Germinal center (tissue), 1 donor: ENCODE measurements at regions not wholly inside any gene's neighbourhood (a gene's known extent, or its start where the extent isn't known, plus 50 kb on each side); places are given as distances from the start of the nearest gene placed in this dataset.

ENCODE experiments used
- DNase-seq: peaks from one replicate; pipeline ENCODE4 v3.0.0; 2012; ENCODE audit warnings: mixed read lengths, low spot score

DNA sequence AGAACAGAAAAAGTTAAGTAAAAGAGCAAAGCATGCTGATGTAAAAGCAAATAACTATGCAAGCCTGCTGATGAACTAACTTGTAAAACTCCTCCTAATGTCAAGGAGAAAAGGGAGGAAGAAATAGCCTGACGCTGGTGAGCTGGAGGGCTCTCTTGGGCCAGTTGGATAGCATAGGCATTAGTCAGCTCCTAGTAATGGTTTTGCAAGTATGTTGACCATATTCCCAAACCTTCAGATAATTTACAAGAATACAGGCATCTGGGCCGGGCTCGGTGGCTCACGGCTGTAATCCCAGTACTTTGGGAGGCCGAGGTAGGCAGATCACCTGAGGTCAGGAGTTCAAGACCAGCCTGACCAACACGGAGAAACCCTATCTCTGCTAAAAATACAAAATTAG is 871.4 kb downstream of the C12orf50 start:
- DNase-seq, result no peak

DNA sequence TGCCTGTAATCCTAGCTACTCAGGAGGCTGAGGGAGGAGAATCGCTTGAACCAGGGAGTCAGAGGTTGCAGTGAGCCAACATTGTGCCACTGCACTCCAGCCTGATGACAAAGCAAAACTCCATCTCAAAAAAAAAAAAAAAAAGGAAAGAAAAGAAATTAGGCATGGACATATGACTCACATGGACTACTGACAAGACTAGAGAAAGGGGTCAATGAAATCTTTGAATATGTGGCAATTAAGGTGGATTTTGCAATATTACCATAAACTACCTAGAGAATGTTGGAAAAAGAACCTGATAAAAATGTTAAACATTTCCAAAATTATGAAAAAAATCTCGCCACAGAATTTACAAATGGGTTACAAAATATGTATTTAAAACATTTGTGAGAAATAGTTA is 873.6 kb downstream of the C12orf50 start:
- DNase-seq, result no peak

DNA sequence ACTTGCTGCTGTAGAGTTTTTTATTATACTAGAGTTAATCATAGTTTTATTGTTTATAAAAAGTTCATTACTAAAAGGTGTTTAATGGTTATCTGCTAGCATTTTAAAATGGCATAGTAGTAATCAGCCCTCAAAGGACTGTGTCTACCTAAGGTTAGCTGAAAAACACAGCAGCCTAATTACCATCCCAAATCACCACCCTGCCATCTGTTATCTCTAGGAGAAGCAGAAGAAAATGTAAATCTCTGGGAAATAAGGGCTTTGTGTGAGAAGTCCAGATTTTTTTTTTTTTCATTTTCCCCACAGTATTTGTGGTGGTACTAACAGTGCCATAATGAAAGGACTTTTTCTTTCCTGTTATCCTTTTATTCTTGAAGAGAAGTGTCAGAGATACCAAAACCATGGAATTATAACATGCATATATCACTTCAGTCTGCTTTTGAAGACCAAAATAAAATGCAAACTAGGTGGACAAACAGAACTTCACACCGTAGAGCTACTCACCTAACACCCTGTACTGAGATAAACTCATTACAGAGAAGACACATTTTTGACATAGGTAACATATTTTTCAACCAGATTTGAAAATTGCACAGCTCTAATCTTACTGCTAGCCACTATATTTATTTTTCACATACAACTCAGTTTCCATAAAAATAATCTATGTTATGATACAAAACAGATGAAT is 876.2 kb downstream of the C12orf50 start:
- no peak for DNase-seq

DNA sequence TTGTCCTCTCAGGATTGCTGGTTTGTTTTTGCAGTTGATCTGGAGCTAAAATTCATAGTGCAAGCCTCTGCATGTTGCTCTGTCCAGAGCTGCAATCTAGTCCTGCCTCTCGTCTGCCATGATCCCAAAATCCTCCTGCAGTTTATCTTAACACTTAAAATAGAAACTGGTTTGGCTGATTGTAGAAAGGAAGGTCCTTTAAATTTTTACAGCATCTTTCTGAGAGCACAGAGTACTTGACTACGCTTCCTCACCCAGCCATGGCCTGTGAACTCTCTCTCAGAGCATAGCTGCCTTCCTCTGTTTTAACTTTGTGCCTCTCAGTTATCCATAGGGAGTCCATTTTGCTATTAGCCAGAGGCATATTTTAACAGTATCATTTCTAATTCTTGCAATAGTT is 877.1 kb downstream of the C12orf50 start:
- DNase-seq, result no peak

DNA sequence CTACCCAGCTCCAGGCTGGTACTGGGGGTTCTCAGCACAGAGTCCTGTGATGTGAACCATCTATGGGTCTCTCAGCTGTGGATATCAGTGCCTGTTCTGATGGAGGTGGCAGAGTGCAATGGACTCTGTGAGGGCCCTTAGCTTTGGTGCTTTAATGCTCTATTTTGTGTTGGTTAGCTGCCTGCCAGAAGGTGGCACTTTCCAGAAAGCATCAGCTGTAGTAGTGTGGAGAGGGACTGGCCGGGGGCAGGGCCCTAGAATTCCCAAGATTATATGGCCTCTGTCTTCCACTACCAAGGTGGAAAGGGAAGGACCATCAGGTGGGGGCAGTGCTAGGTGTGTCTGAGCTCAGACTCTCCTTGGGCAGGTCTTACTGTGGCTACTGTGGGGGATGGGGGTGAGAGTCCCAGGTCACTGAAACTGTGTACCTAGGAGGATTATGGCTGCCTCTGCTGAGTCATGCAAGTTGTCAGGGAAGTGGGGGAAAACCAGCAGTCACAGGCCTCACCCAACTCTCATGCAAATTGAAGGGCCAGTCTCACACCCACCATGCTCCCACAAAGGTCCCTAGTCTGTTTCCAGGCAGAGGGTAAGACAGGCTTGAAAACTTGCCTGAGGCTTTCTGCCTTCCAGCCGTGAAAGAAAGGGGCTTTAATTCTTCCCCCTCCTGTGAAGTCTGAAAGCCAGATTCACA is 878.1 kb downstream of the C12orf50 start:
- DNase-seq, result no peak

DNA sequence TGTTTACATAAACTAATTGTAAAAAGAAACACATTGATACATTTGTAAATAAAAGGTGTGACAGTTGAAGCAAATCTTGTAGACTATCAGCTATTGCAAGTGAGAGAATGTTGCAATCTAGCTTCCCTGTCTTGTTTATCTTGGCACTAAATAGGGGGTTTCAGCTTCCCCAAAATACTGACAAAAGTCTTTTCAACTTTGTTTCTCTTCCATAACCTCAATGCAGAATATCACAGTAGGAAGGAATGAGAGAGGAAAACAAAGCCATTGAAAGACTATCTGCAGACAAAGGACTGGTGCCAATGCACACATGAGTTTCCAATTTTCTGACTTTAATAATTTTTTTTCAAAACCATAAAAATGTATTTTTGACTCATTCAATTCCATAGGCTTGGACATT is 886.2 kb upstream of the MGAT4C start:
- DNase-seq, result no peak

DNA sequence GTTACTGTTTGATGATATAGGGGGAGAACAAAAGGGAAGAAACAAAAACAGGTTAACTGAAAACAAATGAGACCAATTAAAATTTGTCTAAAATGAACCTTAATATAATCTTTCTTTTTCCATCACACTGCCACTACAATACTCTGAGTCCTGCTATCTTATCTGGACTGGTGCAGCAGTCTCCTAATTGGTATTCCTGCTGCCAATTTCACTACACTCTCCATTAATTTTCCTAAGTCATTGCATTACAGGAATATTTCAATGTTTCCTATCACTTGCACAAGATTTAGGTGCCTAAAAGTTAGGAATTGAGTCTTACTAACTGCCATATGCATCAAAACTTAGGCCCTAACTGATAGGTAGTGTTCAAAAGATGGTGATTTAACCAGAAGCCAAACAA is 884.9 kb upstream of the MGAT4C start:
- no peak for DNase-seq

DNA sequence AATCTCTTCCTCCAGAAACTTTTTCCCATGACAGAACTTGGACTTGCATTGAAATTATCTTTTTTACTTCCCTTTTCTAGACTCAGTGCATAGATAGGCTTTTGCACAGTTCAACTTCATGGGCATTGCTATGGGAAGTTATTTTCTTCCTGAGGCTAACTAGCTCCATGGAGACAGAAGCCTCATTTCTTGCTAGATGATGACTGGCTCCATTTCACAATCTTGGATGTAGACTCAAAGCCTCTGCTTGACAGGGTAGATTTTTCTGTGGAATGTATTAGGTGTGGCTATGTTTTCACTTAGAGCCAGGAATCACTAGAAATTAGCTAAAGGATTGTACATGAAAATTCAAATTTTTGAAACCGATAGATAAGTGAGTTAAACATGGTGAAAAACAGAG is 884.1 kb upstream of the MGAT4C start:
- no peak for DNase-seq

DNA sequence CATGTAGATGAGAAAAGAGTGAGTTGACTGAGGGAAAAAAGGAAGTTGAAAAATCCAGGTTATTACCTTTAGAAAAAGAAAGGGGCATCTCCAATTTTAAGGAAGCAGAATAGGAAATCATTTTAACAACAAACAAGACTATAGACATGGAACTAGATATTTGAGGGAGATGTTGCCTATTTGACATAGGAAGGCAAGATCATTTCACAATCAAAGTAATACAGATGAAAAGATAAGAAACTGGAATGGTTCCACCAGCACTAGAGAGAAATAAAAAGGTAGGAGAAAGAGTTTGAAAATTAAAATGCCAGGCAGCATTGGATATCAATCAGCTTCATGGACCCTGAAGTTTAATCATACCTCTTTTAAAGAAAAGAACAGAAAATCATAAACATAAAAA is 881.0 kb upstream of the MGAT4C start:
- DNase-seq, result no peak

DNA sequence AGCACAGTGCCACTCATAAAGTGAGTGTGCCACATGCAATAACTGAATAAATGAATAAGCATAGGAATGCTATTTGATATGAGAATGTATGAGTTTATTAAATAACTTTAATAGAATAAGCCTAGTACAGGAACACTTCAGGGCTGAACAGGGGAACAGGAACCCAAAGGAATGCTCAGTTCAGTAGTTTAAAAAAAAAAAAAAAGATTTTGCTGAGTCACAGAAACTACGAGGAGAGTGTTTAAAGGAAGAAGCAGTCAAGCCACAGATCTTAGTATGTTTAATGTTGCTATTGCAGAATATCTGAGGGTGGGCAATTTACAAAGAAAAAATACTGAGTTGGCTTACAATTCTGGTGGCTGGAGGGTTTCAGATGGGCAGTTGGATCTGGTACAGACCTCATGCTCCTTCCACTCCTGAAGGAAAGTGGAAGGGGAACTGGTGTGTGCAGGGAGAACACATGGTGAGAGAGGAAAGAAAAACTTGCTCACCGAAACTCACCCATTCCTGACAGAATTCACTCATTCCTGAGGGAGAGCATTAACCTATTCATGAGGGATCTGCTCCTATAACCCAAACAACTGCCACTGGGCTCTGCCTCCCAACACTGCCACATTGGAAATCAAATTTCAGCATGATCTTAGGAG is 880.3 kb upstream of the MGAT4C start:
- no peak for DNase-seq

DNA sequence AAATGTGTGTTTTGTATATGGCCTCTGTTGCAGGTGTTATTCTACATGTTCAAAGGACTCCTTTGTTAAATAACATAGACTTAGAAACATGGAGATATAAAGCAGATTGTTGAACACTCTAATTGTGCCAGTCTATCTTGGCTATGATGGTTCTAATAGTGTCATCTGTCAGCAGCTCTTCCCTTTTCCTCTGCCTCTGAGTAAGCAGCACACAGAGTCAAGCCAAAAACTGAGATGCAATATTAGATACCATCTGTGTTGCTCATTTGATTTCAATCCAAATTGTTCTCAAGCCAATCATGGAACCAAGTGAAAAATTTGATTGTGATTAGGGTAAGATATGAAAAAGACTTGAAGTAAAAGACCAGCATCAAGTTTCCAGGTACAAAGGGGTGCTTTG is 871.1 kb upstream of the MGAT4C start:
- DNase-seq, result no peak

DNA sequence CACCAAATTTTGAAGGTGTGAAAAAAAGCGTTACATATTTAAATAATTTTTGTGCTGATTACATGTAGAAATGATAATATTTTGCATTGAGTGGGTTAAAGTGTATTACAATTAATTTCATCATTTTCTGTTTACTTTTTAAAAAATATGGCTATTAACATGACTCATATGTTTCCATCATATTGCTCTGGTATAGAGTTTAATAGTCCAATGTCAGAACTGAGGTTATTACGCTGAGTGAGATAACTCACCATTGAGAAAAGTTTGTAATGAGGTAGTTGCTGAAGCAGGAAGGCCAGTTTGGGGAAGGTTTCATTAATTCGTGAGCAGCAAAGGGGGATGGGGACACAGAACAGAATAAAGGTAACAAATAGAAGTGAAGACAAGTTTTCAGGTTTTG is 865.7 kb upstream of the MGAT4C start:
- DNase-seq, result no peak

DNA sequence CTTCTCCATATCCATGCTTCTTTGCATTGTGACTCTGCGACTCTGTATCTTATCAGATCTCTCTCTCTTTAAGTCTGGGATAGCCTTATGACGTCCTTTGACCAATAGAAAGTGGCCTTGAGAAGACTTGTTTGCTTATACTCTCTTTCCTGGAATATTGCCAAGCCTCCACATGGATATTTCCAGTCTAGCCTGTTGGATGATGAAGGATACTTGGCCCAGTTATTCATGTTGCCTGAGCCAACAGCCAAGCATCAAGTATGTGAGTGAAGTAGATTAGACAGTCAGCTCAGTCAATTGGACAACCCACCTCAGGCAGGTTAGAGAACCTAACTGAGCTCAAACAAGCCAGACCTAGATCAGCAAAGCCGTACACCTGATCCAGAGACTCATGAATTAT is 864.2 kb upstream of the MGAT4C start:
- no peak for DNase-seq

DNA sequence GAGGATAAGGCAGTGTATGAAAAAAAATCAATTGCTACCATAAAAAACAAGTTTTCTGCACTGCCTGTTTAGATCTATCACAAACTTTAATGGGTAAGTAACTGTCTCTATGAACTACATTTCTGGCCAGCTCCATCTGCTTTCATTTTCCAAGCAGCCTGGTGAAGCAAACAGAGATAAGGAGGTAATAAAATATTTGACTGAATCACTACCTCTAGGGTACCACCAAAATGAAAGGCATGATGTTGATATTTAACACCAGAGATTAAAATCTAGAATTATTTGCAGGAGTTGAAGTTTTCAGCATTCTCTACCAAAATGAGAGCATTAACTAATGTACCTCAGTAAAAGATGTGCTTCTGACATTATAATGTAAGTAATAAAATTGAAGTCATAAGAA is 863.5 kb upstream of the MGAT4C start:
- no peak for DNase-seq

DNA sequence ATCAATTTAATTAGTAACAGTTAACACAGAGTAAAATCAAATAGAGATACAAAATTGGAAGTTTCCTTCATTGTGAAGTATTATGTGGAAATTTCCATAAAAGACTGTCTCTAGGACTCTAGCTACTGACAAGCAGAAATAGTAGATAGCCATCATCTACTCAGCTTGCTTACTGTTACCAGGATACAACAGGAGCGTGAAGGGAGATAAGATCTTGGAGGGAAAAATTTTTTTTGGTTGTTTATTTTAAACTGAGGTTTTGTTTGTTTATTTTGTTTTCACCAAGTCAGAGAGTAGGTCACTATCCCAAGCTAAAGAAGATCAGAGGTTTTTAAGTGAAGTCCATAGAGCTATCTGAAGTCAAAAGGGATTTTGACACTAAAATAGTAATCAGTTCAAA is 861.3 kb upstream of the MGAT4C start:
- DNase-seq, result no peak

DNA sequence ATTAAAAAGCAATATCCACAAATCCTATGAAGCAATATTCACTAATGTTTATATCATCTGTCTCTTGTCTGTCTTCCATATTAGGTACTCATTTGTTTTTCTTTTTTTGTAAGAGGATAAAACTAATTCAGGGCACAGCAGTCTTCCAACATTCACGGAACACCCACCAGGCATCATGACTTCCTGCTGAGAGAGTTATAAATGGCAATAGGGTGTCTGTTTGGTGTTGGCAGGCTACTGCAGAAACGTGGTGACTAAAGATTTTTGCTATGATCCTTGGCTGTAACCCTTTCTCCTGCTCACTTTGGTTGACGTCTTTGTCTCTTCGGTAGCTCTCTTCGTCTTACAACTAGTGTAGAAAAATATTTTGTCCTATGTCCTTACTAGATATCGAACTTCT is 860.6 kb upstream of the MGAT4C start:
- no peak for DNase-seq

DNA sequence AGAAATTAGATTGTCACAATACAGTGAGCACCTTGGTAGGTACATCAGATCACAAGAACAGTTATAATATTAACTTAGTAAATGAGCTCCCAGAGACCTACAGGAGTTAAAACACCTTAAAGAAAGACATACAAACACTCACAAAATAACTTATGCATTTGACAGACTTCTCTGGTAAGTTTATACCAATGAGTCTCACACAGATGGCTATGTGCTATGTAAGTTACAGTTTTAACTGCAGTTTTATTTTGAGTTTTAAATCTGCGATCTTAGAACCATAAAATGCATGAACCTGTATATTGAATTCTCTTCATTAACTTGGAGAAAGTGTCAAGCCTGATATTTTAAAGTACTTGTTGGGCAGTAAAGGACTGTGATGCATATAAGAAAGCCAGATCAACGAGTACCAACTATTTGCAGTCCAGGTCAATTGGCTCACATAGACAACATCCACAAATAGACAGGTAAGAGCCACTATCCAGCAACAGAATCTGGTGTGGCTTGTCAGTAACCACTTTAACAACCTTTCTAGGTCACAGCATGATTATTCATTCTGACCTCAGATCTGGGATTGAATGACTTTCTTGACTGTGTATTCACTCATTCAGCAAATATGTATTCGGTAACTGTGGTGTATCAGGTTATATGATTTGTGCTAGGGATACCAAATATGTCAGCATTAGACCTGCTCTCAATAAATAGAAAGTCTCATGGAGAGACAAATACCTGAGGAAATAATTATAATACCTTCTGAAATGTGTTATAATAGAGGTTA is 856.6 kb upstream of the MGAT4C start:
- DNase-seq, result no peak

DNA sequence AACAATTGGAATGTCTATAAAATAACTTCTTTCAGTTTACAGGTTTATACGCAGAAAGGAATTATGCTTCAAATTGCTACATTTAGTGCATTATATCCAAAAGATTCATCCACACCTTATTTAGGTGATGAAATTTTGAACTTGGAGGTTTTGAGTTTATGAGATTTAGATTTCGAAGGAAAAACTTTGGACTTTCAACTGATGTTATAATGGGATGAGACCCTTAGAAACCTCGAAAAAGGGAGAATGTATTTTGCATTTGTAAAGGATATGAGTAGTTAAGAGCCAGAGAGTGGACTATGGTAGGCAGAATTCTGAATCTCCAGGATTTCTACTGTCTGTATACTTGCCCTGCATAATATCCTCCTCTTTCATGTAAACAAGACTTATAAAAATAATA is 851.6 kb upstream of the MGAT4C start:
- DNase-seq, result no peak

DNA sequence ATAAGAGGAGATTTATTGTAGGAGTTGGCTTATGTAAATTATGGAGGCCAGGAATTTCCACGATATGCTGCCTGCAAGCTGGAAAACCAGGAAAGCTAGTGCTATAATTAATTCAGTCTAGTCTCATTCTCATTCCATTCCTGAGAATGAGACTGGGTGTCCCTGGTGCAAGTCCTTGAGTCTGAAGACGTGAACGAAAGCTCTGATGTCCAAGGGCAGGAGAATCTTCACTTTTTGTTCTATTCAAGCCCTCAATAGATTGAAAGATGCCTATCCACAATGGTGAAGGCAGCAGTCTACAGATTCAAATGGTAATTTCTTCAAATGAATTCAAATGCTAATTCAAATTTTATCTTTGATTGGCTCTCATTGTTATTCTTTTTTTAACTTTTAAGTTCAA is 851.1 kb upstream of the MGAT4C start:
- DNase-seq, result no peak

DNA sequence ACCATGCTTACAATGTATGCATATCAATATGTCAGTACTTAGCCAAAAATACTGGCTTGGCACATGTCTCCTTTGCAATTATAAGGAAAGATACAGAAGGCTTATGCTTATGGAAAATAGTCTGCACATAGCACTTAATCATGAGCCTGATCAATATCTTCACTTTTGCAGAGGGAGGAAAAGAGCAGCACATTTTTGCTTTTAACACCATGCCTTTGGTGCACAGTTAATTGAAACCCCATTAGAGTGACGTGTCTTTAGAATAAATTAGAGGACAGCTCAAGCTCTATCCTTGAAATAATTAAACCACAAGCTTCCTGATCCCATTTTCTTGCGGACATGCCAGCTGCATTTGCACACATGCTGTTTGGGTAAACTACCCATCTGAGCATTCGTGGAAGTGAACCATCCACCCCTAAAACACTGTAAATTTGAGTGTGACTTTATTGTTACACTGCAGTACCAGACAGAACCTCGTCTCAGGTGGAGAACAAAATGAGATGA is 839.9 kb upstream of the MGAT4C start:
- DNase-seq, result no peak

DNA sequence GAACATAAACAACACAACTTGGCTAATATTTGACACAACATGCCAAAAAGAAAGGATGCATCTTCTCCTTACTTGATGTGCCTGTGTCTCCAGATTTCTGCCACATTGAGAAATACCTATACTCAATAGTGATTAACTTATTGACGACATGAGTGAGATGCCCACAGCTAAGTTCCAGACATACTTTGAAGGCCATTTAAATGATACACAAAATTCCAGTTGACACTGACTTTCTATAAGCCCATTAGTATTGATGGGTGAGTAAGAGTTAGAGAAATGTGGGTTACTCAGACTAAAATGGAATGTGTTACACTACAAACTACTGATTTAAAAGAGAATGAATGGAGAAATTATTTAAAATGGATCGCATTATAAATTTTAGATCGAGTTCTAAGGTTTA is 838.2 kb upstream of the MGAT4C start:
- no peak for DNase-seq

DNA sequence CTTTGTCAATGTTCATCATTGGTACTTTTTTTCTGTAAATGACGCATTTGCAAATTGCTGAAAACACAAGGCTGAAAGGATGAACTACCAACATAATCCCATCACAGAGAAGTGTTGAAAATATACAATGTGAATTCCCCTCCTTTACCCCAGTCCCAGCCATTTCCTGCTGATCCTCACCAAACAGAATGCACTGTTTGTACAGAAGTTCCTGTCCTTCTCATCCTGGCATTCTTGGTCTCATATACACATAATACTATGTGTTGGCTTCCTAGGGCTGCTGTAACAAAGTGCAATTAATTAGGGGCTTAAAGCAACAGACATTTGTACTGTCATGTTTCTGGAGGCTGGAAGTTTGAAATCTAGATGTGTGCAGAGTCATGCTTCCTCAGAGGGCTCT is 836.2 kb upstream of the MGAT4C start:
- no peak for DNase-seq
